Bronchial epithelial cell (primary cell): ENCODE measurements at regions not wholly inside any gene's neighbourhood (a gene's known extent, or its start where the extent isn't known, plus 50 kb on each side); places are given as distances from the start of the nearest gene placed in this dataset.

Source experiments
- DNase-seq: peaks from one replicate; pipeline ENCODE4 v3.0.0-alpha.2; 2010; ENCODE audit warnings: low read depth
- FAIRE-seq: peaks from 2 replicates; lab custom pipeline; 2011; peaks lifted over from hg19 to GRCh38; lab: Jason Lieb, UNC
- H3K27me3 ChIP-seq: 2 replicates; pipeline ENCODE4 v1.5.1; 2011; ENCODE audit warnings: low read length; ENCODE audit not compliant: control insufficient read depth, insufficient read depth
- H3K36me3 ChIP-seq: 2 replicates; pipeline ENCODE4 v1.5.1; 2011; ENCODE audit warnings: low read length; ENCODE audit not compliant: control insufficient read depth, insufficient read depth
- H3K4me3 ChIP-seq: 2 replicates; pipeline ENCODE4 v1.5.1; 2011; ENCODE audit warnings: mild to moderate bottlenecking, low read depth, low read length, control low read depth
- CTCF ChIP-seq: IDR thresholded peaks from 2 replicates; pipeline ENCODE4 v1.5.1; 2011; ENCODE audit warnings: mild to moderate bottlenecking, moderate library complexity, low read length, control low read depth, inconsistent platforms; ENCODE audit not compliant: insufficient read depth, severe bottlenecking

- Histone ChIP-seq H3K4me3 (no peak overlapping the region), H3K27me3 (no peaks in the 10 kb centered on the region), H3K36me3 (no peaks in the 10 kb centered on the region)
- no peak for TF ChIP-seq CTCF
- DNase-seq (no peak), FAIRE-seq (no peak)
Measured at GRCh38 chr9:73981405-73981804, 515.7 kb upstream of the RORB start.

GRCh38 chr9:73995836-73996235 is 501.3 kb upstream of the RORB start:
- Histone ChIP-seq H3K36me3 (no peaks in the 10 kb centered on the region), H3K4me3 (no peak overlapping the region), H3K27me3 (no peaks in the 10 kb centered on the region)
- peak; percentile 63 for DNase-seq
- FAIRE-seq: no peak
- no peak for TF ChIP-seq CTCF

- peak; percentile 38 for DNase-seq
- TF ChIP-seq CTCF: no peak
- Histone ChIP-seq H3K36me3 (no peaks in the 10 kb centered on the region), H3K27me3 (no peaks in the 10 kb centered on the region), H3K4me3 (no peak overlapping the region)
- FAIRE-seq: no peak
Measured at GRCh38 chr9:73996844-73997243, 500.3 kb upstream of the RORB start.

GRCh38 chr9:74001382-74001781 is 495.8 kb upstream of the RORB start:
- no peaks in the 10 kb centered on the region for H3K36me3 ChIP-seq
- H3K4me3 ChIP-seq: no peak overlapping the region
- peak; percentile 75 for DNase-seq
- H3K27me3 ChIP-seq: no peaks in the 10 kb centered on the region
- no peak for TF ChIP-seq CTCF
- FAIRE-seq: no peak

GRCh38 chr9:74006935-74007334 is 490.2 kb upstream of the RORB start:
- no peak for FAIRE-seq
- DNase-seq: peak; percentile 52
- Histone ChIP-seq H3K36me3 (no peaks in the 10 kb centered on the region), H3K27me3 (no peaks in the 10 kb centered on the region), H3K4me3 (no peak overlapping the region)
- TF ChIP-seq CTCF: peak; percentile 29

GRCh38 chr9:74007833-74008232 is 489.3 kb upstream of the RORB start:
- Histone ChIP-seq H3K36me3 (no peaks in the 10 kb centered on the region), H3K27me3 (no peaks in the 10 kb centered on the region), H3K4me3 (no peak overlapping the region)
- FAIRE-seq (no peak), DNase-seq (no peak)
- TF ChIP-seq CTCF: no peak
